GM12891 (cell line): ENCODE measurements at regions not wholly inside any gene's neighbourhood (a gene's known extent, or its start where the extent isn't known, plus 50 kb on each side); places are given as distances from the start of the nearest gene placed in this dataset.

Experiments used
- PAX5 ChIP-seq: IDR thresholded peaks from 2 replicates; pipeline ENCODE4 v1.6.1; 2011; ENCODE audit warnings: low read length, moderate library complexity, mild to moderate bottlenecking; ENCODE audit not compliant: insufficient read depth, severe bottlenecking
- POLR2A ChIP-seq: IDR thresholded peaks from 2 replicates; pipeline ENCODE4 v1.6.1; 2011; ENCODE audit warnings: low read depth, low read length, control low read depth
- POLR2AphosphoS5 ChIP-seq: IDR thresholded peaks from 2 replicates; pipeline ENCODE4 v1.6.1; 2011; ENCODE audit warnings: low read depth, low read length, control low read depth
- TAF1 ChIP-seq: IDR thresholded peaks from 2 replicates; pipeline ENCODE4 v1.6.1; 2011; ENCODE audit warnings: low read depth, low read length, control low read depth

- no peak for TF ChIP-seq PAX5
- no peak for TF ChIP-seq TAF1
- no peak for TF ChIP-seq POLR2AphosphoS5
- no peak for TF ChIP-seq POLR2A
Measured at GRCh38 chr13:20306039-20306438, 73.9 kb upstream of the GJB6 start.
